ENCODE measurements at regions not wholly inside any gene's neighbourhood (a gene's known extent, or its start where the extent isn't known, plus 50 kb on each side); places are given as distances from the start of the nearest gene placed in this dataset.

- H3K9me3 ChIP-seq (ENCODE audit: control insufficient read depth, low read length) = no peaks in the 10 kb centered on the region
- H3K4me1 ChIP-seq = no peaks in the 10 kb centered on the region
- H3K36me3 ChIP-seq (ENCODE audit: control insufficient read depth, insufficient read depth, low read length) = no peaks in the 10 kb centered on the region
- no peaks in the 10 kb centered on the region for H3K79me2 ChIP-seq
- H3K27ac ChIP-seq = no peak overlapping the region
- H2AFZ ChIP-seq = no peak overlapping the region
- no peak overlapping the region for H3K9ac ChIP-seq
- no peak overlapping the region for H3K4me3 ChIP-seq (ENCODE audit: low read depth, low read length)
- no peak overlapping the region for H3K4me2 ChIP-seq (ENCODE audit: low read length)
- no peaks in the 10 kb centered on the region for H3K27me3 ChIP-seq (ENCODE audit: control insufficient read depth, insufficient read depth, low read length)
- TF ChIP-seq CTCF (IDR thresholded peaks at IDR 0.05) = no peak
Observed at GRCh38 chr3:187516446-187517185, 148.4 kb downstream of the RTP4 start.

GRCh38 chr3:187507905-187508304 lies 139.7 kb downstream of the RTP4 start:
- no peak for TF ChIP-seq CTCF (IDR thresholded peaks at IDR 0.05)
- Histone ChIP-seq H3K79me2 (no peaks in the 10 kb centered on the region), H3K27ac (no peak overlapping the region), H3K4me1 (no peaks in the 10 kb centered on the region), H3K4me3 (ENCODE audit: low read depth, low read length) (no peak overlapping the region), H3K36me3 (ENCODE audit: control insufficient read depth, insufficient read depth, low read length) (no peaks in the 10 kb centered on the region), H3K9ac (no peak overlapping the region), H3K27me3 (ENCODE audit: control insufficient read depth, insufficient read depth, low read length) (no peaks in the 10 kb centered on the region), H2AFZ (no peak overlapping the region), H3K4me2 (ENCODE audit: low read length) (no peak overlapping the region), H3K9me3 (ENCODE audit: control insufficient read depth, low read length) (no peaks in the 10 kb centered on the region)

- no peak overlapping the region for H3K9ac ChIP-seq
- no peaks in the 10 kb centered on the region for H3K4me1 ChIP-seq
- H3K4me2 ChIP-seq (ENCODE audit: low read length) = no peak overlapping the region
- no peaks in the 10 kb centered on the region for H3K79me2 ChIP-seq
- no peak overlapping the region for H3K4me3 ChIP-seq (ENCODE audit: low read depth, low read length)
- no peak overlapping the region for H3K27ac ChIP-seq
- no peaks in the 10 kb centered on the region for H3K9me3 ChIP-seq (ENCODE audit: control insufficient read depth, low read length)
- TF ChIP-seq CTCF (IDR thresholded peaks at IDR 0.05) = no peak
- no peak overlapping the region for H2AFZ ChIP-seq
- no peaks in the 10 kb centered on the region for H3K27me3 ChIP-seq (ENCODE audit: control insufficient read depth, insufficient read depth, low read length)
- H3K36me3 ChIP-seq (ENCODE audit: control insufficient read depth, insufficient read depth, low read length) = no peaks in the 10 kb centered on the region
Observed at GRCh38 chr3:187507266-187507665, 139.1 kb downstream of the RTP4 start.

- no peak for TF ChIP-seq CTCF (IDR thresholded peaks at IDR 0.05)
- H3K27ac ChIP-seq = no peak overlapping the region
- no peak overlapping the region for H3K4me2 ChIP-seq (ENCODE audit: low read length)
- no peak overlapping the region for H3K4me3 ChIP-seq (ENCODE audit: low read depth, low read length)
- no peaks in the 10 kb centered on the region for H3K4me1 ChIP-seq
- no peak overlapping the region for H3K9ac ChIP-seq
- H3K79me2 ChIP-seq = no peaks in the 10 kb centered on the region
- no peaks in the 10 kb centered on the region for H3K36me3 ChIP-seq (ENCODE audit: control insufficient read depth, insufficient read depth, low read length)
- no peak overlapping the region for H2AFZ ChIP-seq
- H3K9me3 ChIP-seq (ENCODE audit: control insufficient read depth, low read length) = no peaks in the 10 kb centered on the region
- no peaks in the 10 kb centered on the region for H3K27me3 ChIP-seq (ENCODE audit: control insufficient read depth, insufficient read depth, low read length)
Observed at GRCh38 chr3:187504435-187504834, 136.2 kb downstream of the RTP4 start.

GRCh38 chr3:187498211-187498724 lies 130.1 kb downstream of the RTP4 start:
- no peaks in the 10 kb centered on the region for H3K9me3 ChIP-seq (ENCODE audit: control insufficient read depth, low read length)
- H3K79me2 ChIP-seq = no peaks in the 10 kb centered on the region
- H3K9ac ChIP-seq = no peak overlapping the region
- no peak for TF ChIP-seq CTCF (IDR thresholded peaks at IDR 0.05)
- no peak overlapping the region for H3K4me2 ChIP-seq (ENCODE audit: low read length)
- H3K4me1 ChIP-seq = no peaks in the 10 kb centered on the region
- no peaks in the 10 kb centered on the region for H3K27me3 ChIP-seq (ENCODE audit: control insufficient read depth, insufficient read depth, low read length)
- no peak overlapping the region for H3K4me3 ChIP-seq (ENCODE audit: low read depth, low read length)
- no peaks in the 10 kb centered on the region for H3K36me3 ChIP-seq (ENCODE audit: control insufficient read depth, insufficient read depth, low read length)
- no peak overlapping the region for H3K27ac ChIP-seq
- no peak overlapping the region for H2AFZ ChIP-seq
